H1 (cell line): ENCODE measurements at regions not wholly inside any gene's neighbourhood (a gene's known extent, or its start where the extent isn't known, plus 50 kb on each side); places are given as distances from the start of the nearest gene placed in this dataset.

Experiments used
- CTCF ChIA-PET: fragments of 300-600 bp; sonication (Branson Sonifier 250); formaldehyde crosslinking; loops from one replicate; lab custom pipeline; 2021; ENCODE audit not compliant: partially characterized antibody; lab: Charles Lee
- POLR2A ChIA-PET: fragments of 300-600 bp; sonication (Branson Sonifier 250); formaldehyde crosslinking; loops from one replicate; lab custom pipeline; 2021; ENCODE audit warnings: inconsistent platforms; ENCODE audit not compliant: partially characterized antibody; lab: Charles Lee
- DNase-seq, 2 experiments: peaks; one replicate each; pipeline versions ENCODE4 v3.0.0 to v3.0.0-alpha.2; 2010 to 2022; ENCODE audit warnings: low spot score in 2 of 2, low read depth in 1 of 2, mixed read lengths in 1 of 2
- FAIRE-seq: peaks from 2 replicates; lab custom pipeline; 2011; peaks lifted over from hg19 to GRCh38; lab: Jason Lieb, UNC
- H2AFZ ChIP-seq: 2 replicates; pipeline ENCODE4 v1.8.1; 2012; ENCODE audit warnings: low read length, inconsistent platforms
- H2AK5ac ChIP-seq: 2 replicates; pipeline ENCODE4 v1.6.1; 2013; ENCODE audit warnings: low read depth, low read length
- H2BK120ac ChIP-seq: replicated peaks from 2 replicates; pipeline ENCODE3; 2013; ENCODE audit warnings: low read depth, low read length, inconsistent platforms
- H2BK12ac ChIP-seq: 2 replicates; pipeline ENCODE4 v1.6.1; 2013; ENCODE audit warnings: low read depth, low read length
- H2BK15ac ChIP-seq: 2 replicates; pipeline ENCODE4 v1.6.1; 2013; ENCODE audit warnings: low read length
- H2BK20ac ChIP-seq: 2 replicates; pipeline ENCODE4 v1.6.1; 2013; ENCODE audit warnings: low read length
- H2BK5ac ChIP-seq: 2 replicates; pipeline ENCODE4 v1.6.1; 2013; ENCODE audit warnings: low read depth, low read length
- H3K14ac ChIP-seq: 2 replicates; pipeline ENCODE4 v1.6.1; 2013; ENCODE audit warnings: inconsistent platforms; ENCODE audit not compliant: insufficient read length
- H3K18ac ChIP-seq: 2 replicates; pipeline ENCODE4 v1.6.1; 2013; ENCODE audit warnings: low read length; ENCODE audit errors: extremely low read depth
- H3K23ac ChIP-seq: 2 replicates; pipeline ENCODE4 v1.6.1; 2013; ENCODE audit warnings: inconsistent platforms; ENCODE audit not compliant: insufficient read length
- H3K23me2 ChIP-seq: 2 replicates; pipeline ENCODE4 v1.6.1; 2013; ENCODE audit warnings: low read depth, low read length
- H3K27ac ChIP-seq: 2 replicates; pipeline ENCODE4 v1.6.1; 2011; ENCODE audit warnings: low read depth, low read length, inconsistent platforms
- H3K27me3 ChIP-seq, 4 experiments: replicated peaks in 1 of 4; 1 replicate in 1 of 4; 2 replicates in 3 of 4; pipeline versions ENCODE4 v1.6.1 to v1.8.1; 2011 to 2013; ENCODE audit warnings: low read length in 3 of 4, mild to moderate bottlenecking in 3 of 4, inconsistent platforms in 2 of 4, mixed read lengths in 2 of 4, moderate library complexity in 1 of 4; ENCODE audit not compliant: control insufficient read depth in 3 of 4, insufficient read depth in 3 of 4; ENCODE audit errors: extremely low read depth in 1 of 4
- H3K36me3 ChIP-seq, 4 experiments: 2 replicates each; pipeline versions ENCODE4 v1.6.1 to v1.8.1; 2011 to 2013; ENCODE audit warnings: mild to moderate bottlenecking in 4 of 4, low read length in 3 of 4, moderate library complexity in 2 of 4, control low read depth in 1 of 4, inconsistent platforms in 1 of 4; ENCODE audit not compliant: insufficient read depth in 4 of 4, control insufficient read depth in 2 of 4
- H3K4ac ChIP-seq: replicated peaks from 2 replicates; pipeline ENCODE3; 2013; ENCODE audit warnings: low read length, low read depth, mixed read lengths, inconsistent platforms; ENCODE audit not compliant: insufficient read length
- H3K4me1 ChIP-seq, 4 experiments: replicated peaks in 1 of 4; 1 replicate in 1 of 4; 2 replicates in 3 of 4; pipeline versions ENCODE4 v1.6.1 to v1.8.1; 2011 to 2013; ENCODE audit warnings: low read length in 3 of 4, inconsistent platforms in 2 of 4, mixed read lengths in 1 of 4; ENCODE audit not compliant: insufficient read depth in 4 of 4, control insufficient read depth in 3 of 4
- H3K4me2 ChIP-seq, 2 experiments: 2 replicates each; pipeline versions ENCODE4 v1.6.1 to v1.8.1; 2011 to 2013; ENCODE audit warnings: low read depth in 2 of 2, low read length in 2 of 2, control low read depth in 1 of 2, inconsistent platforms in 1 of 2, mild to moderate bottlenecking in 1 of 2; ENCODE audit not compliant: insufficient read depth in 1 of 2
- H3K4me3 ChIP-seq, 4 experiments: fragments of 200-600, 300-600 bp in 1 of 4; sonication (generic), shearing (Covaris generic), sonication (Bioruptor Twin) in 1 of 4; 2 replicates each; pipeline versions ENCODE4 v1.5.1 to v1.8.1; 2011 to 2016; ENCODE audit warnings: low read length in 4 of 4, low read depth in 3 of 4, control low read depth in 2 of 4, inconsistent platforms in 2 of 4, mild to moderate bottlenecking in 2 of 4, mixed read lengths in 1 of 4, moderate library complexity in 1 of 4; ENCODE audit not compliant: insufficient read depth in 2 of 4; ENCODE audit errors: extremely low read depth in 1 of 4
- H3K56ac ChIP-seq: replicated peaks from 2 replicates; pipeline ENCODE3; 2013; ENCODE audit warnings: low read depth, mild to moderate bottlenecking, mixed read lengths, low read length, inconsistent platforms; ENCODE audit not compliant: insufficient read length
- H3K79me1 ChIP-seq: 2 replicates; pipeline ENCODE4 v1.6.1; 2013; ENCODE audit warnings: low read depth, low read length, control low read depth
- H3K79me2 ChIP-seq, 2 experiments: 2 replicates each; pipeline versions ENCODE4 v1.6.1 to v1.8.1; 2012 to 2013; ENCODE audit warnings: low read length in 2 of 2, mild to moderate bottlenecking in 2 of 2, inconsistent platforms in 1 of 2; ENCODE audit not compliant: insufficient read depth in 2 of 2, control insufficient read depth in 1 of 2
- H3K9ac ChIP-seq, 4 experiments: replicated peaks in 1 of 4; 1 replicate in 1 of 4; 2 replicates in 3 of 4; pipeline versions ENCODE4 v1.6.1 to v1.8.1; 2011 to 2013; ENCODE audit warnings: low read depth in 3 of 4, low read length in 3 of 4, control low read depth in 2 of 4, mild to moderate bottlenecking in 2 of 4, moderate library complexity in 2 of 4, inconsistent platforms in 1 of 4; ENCODE audit errors: extremely low read depth in 1 of 4
- H3K9me3 ChIP-seq, 2 experiments: 2 replicates each; pipeline versions ENCODE4 v1.6.1 to v1.8.1; 2012 to 2013; ENCODE audit warnings: mild to moderate bottlenecking in 2 of 2, moderate library complexity in 2 of 2, control low read depth in 1 of 2, inconsistent platforms in 1 of 2, low read depth in 1 of 2, low read length in 1 of 2, mixed read lengths in 1 of 2; ENCODE audit not compliant: insufficient read depth in 2 of 2
- H4K20me1 ChIP-seq, 2 experiments: replicated peaks in 1 of 2; 2 replicates each; pipeline versions ENCODE3 to v1.8.1; 2011 to 2013; ENCODE audit warnings: inconsistent platforms in 2 of 2, low read length in 2 of 2, mild to moderate bottlenecking in 1 of 2; ENCODE audit not compliant: insufficient read depth in 2 of 2, control insufficient read depth in 1 of 2
- H4K5ac ChIP-seq: 2 replicates; pipeline ENCODE4 v1.6.1; 2013; ENCODE audit warnings: low read length, low read depth, mixed read lengths, inconsistent platforms; ENCODE audit not compliant: insufficient read length
- H4K8ac ChIP-seq: 2 replicates; pipeline ENCODE4 v1.8.0; 2013; ENCODE audit warnings: mild to moderate bottlenecking, moderate library complexity, low read length, inconsistent platforms; ENCODE audit not compliant: insufficient read depth; ENCODE audit errors: extremely low read depth
- H4K91ac ChIP-seq: replicated peaks from 2 replicates; pipeline ENCODE3; 2013; ENCODE audit warnings: low read length, mixed read lengths, inconsistent platforms; ENCODE audit not compliant: insufficient read length
- ATF3 ChIP-seq: IDR thresholded peaks from 2 replicates; pipeline ENCODE4 v1.6.1; 2011; ENCODE audit warnings: low read depth, mild to moderate bottlenecking, low read length; ENCODE audit not compliant: insufficient read depth
- FOSL1 ChIP-seq: IDR thresholded peaks from 2 replicates; pipeline ENCODE4 v1.6.1; 2011; ENCODE audit warnings: mild to moderate bottlenecking, low read depth, low read length, moderate library complexity; ENCODE audit not compliant: insufficient read depth
- HDAC2 ChIP-seq, 2 experiments: fragments of 300-600 bp in 1 of 2; sonication (generic) in 1 of 2; IDR thresholded peaks; 2 replicates each; pipeline ENCODE4 v1.6.1; 2011 to 2012; ENCODE audit warnings: low read depth in 2 of 2, low read length in 2 of 2, mild to moderate bottlenecking in 2 of 2, moderate library complexity in 2 of 2, borderline replicate concordance in 1 of 2, inconsistent platforms in 1 of 2
- NRF1 ChIP-seq: IDR thresholded peaks from 2 replicates; pipeline ENCODE4 v1.6.1; 2011; ENCODE audit warnings: mild to moderate bottlenecking, low read depth, low read length, improper control_type of control experiment
- POLR2A ChIP-seq, 2 experiments: IDR thresholded peaks; 1 replicate in 1 of 2; 2 replicates in 1 of 2; pipeline ENCODE4 v1.6.1; 2011; ENCODE audit warnings: low read depth in 2 of 2, low read length in 2 of 2, mild to moderate bottlenecking in 2 of 2; ENCODE audit errors: control extremely low read depth in 1 of 2
- SIX5 ChIP-seq: IDR thresholded peaks from 2 replicates; pipeline ENCODE4 v1.6.1; 2011; ENCODE audit warnings: mild to moderate bottlenecking, low read depth, low read length
- SP1 ChIP-seq: IDR thresholded peaks from 2 replicates; pipeline ENCODE4 v1.6.1; 2011; ENCODE audit warnings: low read depth, low read length
- ZNF274 ChIP-seq: IDR thresholded peaks from 2 replicates; pipeline ENCODE4 v1.7.0; 2012; ENCODE audit warnings: low read length, borderline replicate concordance; ENCODE audit errors: extremely low read depth
- WGBS, 2 experiments: shearing (Covaris generic) in 1 of 2; methylation state at CpG; one replicate each; pipeline versions ENCODE4 v1.1.6 to v1.1.7; 2013 to 2015; ENCODE audit warnings: low lambda C conversion rate in 2 of 2, mixed read lengths in 2 of 2, inconsistent platforms in 1 of 2, low coverage in 1 of 2, missing lambda C conversion rate in 1 of 2; ENCODE audit not compliant: insufficient replicate concordance in 2 of 2, insufficient coverage in 1 of 2, insufficient read length in 1 of 2; ENCODE audit errors: extremely low coverage in 1 of 2, missing lambda C conversion rate in 1 of 2; 5-methylcytosine and 5-hydroxymethylcytosine counted together
- TF ChIP-seq, protein P1 (sequence below): IDR thresholded peaks from 2 replicates; pipeline ENCODE4 v1.6.1; 2012; ENCODE audit warnings: low read length, inconsistent platforms
- TF ChIP-seq, protein P2 (sequence below): IDR thresholded peaks from 2 replicates; pipeline ENCODE4 v1.6.1; 2011; ENCODE audit warnings: low read length, improper control_type of control experiment

DNA sequence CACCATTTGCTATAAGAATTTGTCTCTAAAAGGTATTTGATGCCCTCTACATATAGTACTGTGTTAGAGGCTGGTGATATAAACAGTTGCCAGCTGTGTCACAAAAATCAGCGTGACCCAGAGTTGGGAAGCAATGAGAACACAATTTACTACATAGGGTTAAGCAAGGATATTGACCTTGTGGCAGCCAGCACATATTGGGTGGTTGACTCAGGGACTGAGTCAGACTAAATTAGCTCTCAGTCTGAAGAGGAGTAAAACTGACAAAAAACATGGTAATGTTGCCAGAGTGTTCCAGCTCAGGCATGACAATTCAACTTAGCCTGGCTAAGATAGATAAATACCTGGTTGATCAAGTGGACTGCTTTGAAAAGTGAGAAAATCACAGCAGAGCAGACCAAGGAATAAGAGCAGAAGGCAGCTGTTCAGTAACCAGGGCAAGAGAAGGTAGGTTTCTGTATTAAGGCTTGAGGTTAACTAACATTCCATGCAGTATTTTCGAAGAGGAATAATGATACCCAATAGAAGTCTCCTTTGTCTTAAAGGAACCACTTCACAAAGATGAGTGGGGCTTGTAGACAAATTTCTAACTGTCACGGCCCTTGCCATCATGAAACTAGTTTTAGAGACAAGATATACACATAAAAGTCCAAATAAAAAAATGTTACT lies 108.2 kb upstream of the ERBB4 start:
- POLR2A ChIA-PET: no interaction called here
- no peak for DNase-seq
- no peak for TF ChIP-seq ATF3
- TF ChIP-seq SIX5: no peak
- TF ChIP-seq FOSL1: no peak
- TF ChIP-seq, protein P1, sequence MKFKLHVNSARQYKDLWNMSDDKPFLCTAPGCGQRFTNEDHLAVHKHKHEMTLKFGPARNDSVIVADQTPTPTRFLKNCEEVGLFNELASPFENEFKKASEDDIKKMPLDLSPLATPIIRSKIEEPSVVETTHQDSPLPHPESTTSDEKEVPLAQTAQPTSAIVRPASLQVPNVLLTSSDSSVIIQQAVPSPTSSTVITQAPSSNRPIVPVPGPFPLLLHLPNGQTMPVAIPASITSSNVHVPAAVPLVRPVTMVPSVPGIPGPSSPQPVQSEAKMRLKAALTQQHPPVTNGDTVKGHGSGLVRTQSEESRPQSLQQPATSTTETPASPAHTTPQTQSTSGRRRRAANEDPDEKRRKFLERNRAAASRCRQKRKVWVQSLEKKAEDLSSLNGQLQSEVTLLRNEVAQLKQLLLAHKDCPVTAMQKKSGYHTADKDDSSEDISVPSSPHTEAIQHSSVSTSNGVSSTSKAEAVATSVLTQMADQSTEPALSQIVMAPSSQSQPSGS: no peak
- no peak for TF ChIP-seq ZNF274
- TF ChIP-seq POLR2A (IDR thresholded peaks at IDR 0.05; ENCODE audit: control extremely low read depth in 1 of 2, low read depth in 2 of 2, low read length in 2 of 2): no peak
- TF ChIP-seq NRF1: no peak
- no peak for TF ChIP-seq HDAC2 (IDR thresholded peaks at IDR 0.05; ENCODE audit: borderline replicate concordance in 1 of 2, low read depth in 2 of 2, low read length in 2 of 2)
- TF ChIP-seq, protein P2, sequence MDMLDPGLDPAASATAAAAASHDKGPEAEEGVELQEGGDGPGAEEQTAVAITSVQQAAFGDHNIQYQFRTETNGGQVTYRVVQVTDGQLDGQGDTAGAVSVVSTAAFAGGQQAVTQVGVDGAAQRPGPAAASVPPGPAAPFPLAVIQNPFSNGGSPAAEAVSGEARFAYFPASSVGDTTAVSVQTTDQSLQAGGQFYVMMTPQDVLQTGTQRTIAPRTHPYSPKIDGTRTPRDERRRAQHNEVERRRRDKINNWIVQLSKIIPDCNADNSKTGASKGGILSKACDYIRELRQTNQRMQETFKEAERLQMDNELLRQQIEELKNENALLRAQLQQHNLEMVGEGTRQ: no peak
- no peak for TF ChIP-seq SP1

More for the DNA sequence above, 108.2 kb upstream of the ERBB4 start:
- CTCF ChIA-PET: no interaction called here
- Histone ChIP-seq H2BK120ac (no peak overlapping the region), H3K4me2 (no peak overlapping the region), H3K56ac (no peak overlapping the region), H2BK20ac (no peak overlapping the region), H3K9ac (no peak overlapping the region), H2AFZ (peak overlapping the region; percentile 70; the same call in 1 of the 2 replicates), H3K27ac (no peak overlapping the region), H3K14ac (no peak overlapping the region), H4K8ac (no peak overlapping the region), H3K4me3 (no peak overlapping the region), H4K20me1 (no peaks in the 10 kb centered on the region), H3K27me3 (no peaks in the 10 kb centered on the region), H3K23ac (no peak overlapping the region), H2AK5ac (no peak overlapping the region), H3K36me3 (no peaks in the 10 kb centered on the region), H3K4ac (no peak overlapping the region), H3K4me1 (peaks cover 0 to 6% (median 2%) of the 10 kb centered on the region in 4 experiments; a peak in 4 of 7 replicates), H3K9me3 (no peaks in the 10 kb centered on the region), H3K23me2 (no peaks in the 10 kb centered on the region), H2BK5ac (no peak overlapping the region), H2BK12ac (no peak overlapping the region), H3K79me2 (no peaks in the 10 kb centered on the region), H3K18ac (no peak overlapping the region), H3K79me1 (no peaks in the 10 kb centered on the region), H2BK15ac (no peak overlapping the region), H4K5ac (no peak overlapping the region), H4K91ac (no peak overlapping the region)
- FAIRE-seq: no peak
- 91% methylated on average over 3 of the region's 3 CpGs; no CpG with 5 or more reads in 1 of the 2 experiments for WGBS, 2 experiments
